ENCODE measurements at regions not wholly inside any gene's neighbourhood (a gene's known extent, or its start where the extent isn't known, plus 50 kb on each side); places are given as distances from the start of the nearest gene placed in this dataset.

- TF ChIP-seq, protein P1, sequence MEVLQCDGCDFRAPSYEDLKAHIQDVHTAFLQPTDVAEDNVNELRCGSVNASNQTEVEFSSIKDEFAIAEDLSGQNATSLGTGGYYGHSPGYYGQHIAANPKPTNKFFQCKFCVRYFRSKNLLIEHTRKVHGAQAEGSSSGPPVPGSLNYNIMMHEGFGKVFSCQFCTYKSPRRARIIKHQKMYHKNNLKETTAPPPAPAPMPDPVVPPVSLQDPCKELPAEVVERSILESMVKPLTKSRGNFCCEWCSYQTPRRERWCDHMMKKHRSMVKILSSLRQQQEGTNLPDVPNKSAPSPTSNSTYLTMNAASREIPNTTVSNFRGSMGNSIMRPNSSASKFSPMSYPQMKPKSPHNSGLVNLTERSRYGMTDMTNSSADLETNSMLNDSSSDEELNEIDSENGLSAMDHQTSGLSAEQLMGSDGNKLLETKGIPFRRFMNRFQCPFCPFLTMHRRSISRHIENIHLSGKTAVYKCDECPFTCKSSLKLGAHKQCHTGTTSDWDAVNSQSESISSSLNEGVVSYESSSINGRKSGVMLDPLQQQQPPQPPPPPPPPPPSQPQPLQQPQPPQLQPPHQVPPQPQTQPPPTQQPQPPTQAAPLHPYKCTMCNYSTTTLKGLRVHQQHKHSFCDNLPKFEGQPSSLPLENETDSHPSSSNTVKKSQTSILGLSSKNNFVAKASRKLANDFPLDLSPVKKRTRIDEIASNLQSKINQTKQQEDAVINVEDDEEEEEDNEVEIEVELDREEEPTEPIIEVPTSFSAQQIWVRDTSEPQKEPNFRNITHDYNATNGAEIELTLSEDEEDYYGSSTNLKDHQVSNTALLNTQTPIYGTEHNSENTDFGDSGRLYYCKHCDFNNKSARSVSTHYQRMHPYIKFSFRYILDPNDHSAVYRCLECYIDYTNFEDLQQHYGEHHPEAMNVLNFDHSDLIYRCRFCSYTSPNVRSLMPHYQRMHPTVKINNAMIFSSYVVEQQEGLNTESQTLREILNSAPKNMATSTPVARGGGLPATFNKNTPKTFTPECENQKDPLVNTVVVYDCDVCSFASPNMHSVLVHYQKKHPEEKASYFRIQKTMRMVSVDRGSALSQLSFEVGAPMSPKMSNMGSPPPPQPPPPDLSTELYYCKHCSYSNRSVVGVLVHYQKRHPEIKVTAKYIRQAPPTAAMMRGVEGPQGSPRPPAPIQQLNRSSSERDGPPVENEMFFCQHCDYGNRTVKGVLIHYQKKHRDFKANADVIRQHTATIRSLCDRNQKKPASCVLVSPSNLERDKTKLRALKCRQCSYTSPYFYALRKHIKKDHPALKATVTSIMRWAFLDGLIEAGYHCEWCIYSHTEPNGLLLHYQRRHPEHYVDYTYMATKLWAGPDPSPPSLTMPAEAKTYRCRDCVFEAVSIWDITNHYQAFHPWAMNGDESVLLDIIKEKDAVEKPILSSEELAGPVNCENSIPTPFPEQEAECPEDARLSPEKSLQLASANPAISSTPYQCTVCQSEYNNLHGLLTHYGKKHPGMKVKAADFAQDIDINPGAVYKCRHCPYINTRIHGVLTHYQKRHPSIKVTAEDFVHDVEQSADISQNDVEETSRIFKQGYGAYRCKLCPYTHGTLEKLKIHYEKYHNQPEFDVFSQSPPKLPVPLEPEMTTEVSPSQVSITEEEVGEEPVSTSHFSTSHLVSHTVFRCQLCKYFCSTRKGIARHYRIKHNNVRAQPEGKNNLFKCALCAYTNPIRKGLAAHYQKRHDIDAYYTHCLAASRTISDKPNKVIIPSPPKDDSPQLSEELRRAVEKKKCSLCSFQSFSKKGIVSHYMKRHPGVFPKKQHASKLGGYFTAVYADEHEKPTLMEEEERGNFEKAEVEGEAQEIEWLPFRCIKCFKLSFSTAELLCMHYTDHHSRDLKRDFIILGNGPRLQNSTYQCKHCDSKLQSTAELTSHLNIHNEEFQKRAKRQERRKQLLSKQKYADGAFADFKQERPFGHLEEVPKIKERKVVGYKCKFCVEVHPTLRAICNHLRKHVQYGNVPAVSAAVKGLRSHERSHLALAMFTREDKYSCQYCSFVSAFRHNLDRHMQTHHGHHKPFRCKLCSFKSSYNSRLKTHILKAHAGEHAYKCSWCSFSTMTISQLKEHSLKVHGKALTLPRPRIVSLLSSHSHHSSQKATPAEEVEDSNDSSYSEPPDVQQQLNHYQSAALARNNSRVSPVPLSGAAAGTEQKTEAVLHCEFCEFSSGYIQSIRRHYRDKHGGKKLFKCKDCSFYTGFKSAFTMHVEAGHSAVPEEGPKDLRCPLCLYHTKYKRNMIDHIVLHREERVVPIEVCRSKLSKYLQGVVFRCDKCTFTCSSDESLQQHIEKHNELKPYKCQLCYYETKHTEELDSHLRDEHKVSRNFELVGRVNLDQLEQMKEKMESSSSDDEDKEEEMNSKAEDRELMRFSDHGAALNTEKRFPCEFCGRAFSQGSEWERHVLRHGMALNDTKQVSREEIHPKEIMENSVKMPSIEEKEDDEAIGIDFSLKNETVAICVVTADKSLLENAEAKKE (CRISPR knock-in tag; IDR thresholded peaks at IDR 0.05): no peak
- no peak for TF ChIP-seq JUNB (IDR thresholded peaks at IDR 0.05; ENCODE audit: unreplicated experiment)
Measured at GRCh38 chr6:112437058-112437457, 89.9 kb downstream of the RFPL4B start (continued).

DNA sequence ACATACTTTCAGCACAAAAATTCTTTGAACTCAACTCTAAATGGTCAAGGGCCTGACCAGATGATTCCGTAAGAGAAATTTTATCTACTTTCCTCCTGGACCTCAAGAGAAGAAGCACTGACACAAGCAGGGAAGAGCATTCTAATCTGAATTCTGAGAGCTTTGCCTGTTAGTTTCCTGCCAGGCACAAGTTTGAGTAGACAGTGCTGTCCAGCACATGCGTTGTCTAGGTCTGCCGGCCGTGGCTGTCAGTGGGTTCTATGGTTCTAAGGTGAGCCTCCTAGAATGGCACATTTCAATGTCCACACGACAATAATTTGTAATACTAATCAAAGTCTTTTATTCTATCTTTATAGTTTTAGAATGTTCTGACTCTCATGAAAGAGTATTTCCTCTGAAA lies 91.9 kb downstream of the RFPL4B start:
- H3K27me3 Mint-ChIP-seq (ENCODE audit: insufficient read depth, low read depth, poor library complexity): no peaks in the 10 kb centered on the region
- no peak overlapping the region for H3K4me3 Mint-ChIP-seq
- H3K9me3 Mint-ChIP-seq: no peaks in the 10 kb centered on the region
- no peak for DNase-seq (ENCODE audit: low spot score)
- Histone ChIP-seq H3K4me1 (ENCODE audit: insufficient read depth) (no peaks in the 10 kb centered on the region; the same call in 1 of the 2 replicates), H3K4me2 (no peak overlapping the region), H3K79me2 (replicated peaks; ENCODE audit: insufficient read depth) (no peaks in the 10 kb centered on the region), H2AFZ (no peak overlapping the region), H3K36me3 (ENCODE audit: insufficient read depth) (no peaks in the 10 kb centered on the region), H3K9me2 (ENCODE audit: insufficient read depth) (no peaks in the 10 kb centered on the region), H4K20me1 (replicated peaks; ENCODE audit: insufficient read depth) (no peaks in the 10 kb centered on the region), H3K27ac (ENCODE audit: low read depth) (no peak overlapping the region), H3K4me3 (no peak overlapping the region), H3F3A (replicated peaks; ENCODE audit: low read depth) (no peaks in the 10 kb centered on the region), H3K27me3 (ENCODE audit: insufficient read depth) (no peaks in the 10 kb centered on the region)
- no peak overlapping the region for H3K27ac Mint-ChIP-seq
- ATAC-seq: no peak
- H3K36me3 Mint-ChIP-seq (ENCODE audit: low read depth): no peaks in the 10 kb centered on the region
- H3K4me1 Mint-ChIP-seq: peaks cover 7% of the 10 kb centered on the region; the same call in 2 of the 3 replicates
- TF ChIP-seq CREB1 (CRISPR knock-in tag; IDR thresholded peaks at IDR 0.05; ENCODE audit: low read depth) (no peak), POLR2AphosphoS5 (IDR thresholded peaks at IDR 0.05; ENCODE audit: low read depth) (no peak), ZNF331 (CRISPR knock-in tag; IDR thresholded peaks at IDR 0.05; ENCODE audit: low read depth) (no peak), ZNF114 (CRISPR knock-in tag; IDR thresholded peaks at IDR 0.05) (no peak), CTCF (conservative IDR thresholded peaks at IDR 0.05; ENCODE audit: low read depth in 2 of 2) (no peak), NANOG (IDR thresholded peaks at IDR 0.05; ENCODE audit: borderline replicate concordance) (no peak), REST (IDR thresholded peaks at IDR 0.05; ENCODE audit: unreplicated experiment) (no peak), STAT1 (IDR thresholded peaks at IDR 0.05; ENCODE audit: unreplicated experiment) (no peak), EZH2phosphoT487 (IDR thresholded peaks at IDR 0.05; ENCODE audit: unreplicated experiment) (no peak), EZH2 (IDR thresholded peaks at IDR 0.05; ENCODE audit: low read depth, unreplicated experiment) (no peak), JUNB (IDR thresholded peaks at IDR 0.05; ENCODE audit: unreplicated experiment) (no peak)
- TF ChIP-seq, protein P2, sequence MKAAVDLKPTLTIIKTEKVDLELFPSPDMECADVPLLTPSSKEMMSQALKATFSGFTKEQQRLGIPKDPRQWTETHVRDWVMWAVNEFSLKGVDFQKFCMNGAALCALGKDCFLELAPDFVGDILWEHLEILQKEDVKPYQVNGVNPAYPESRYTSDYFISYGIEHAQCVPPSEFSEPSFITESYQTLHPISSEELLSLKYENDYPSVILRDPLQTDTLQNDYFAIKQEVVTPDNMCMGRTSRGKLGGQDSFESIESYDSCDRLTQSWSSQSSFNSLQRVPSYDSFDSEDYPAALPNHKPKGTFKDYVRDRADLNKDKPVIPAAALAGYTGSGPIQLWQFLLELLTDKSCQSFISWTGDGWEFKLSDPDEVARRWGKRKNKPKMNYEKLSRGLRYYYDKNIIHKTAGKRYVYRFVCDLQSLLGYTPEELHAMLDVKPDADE (IDR thresholded peaks at IDR 0.05): no peak
